ENCODE measurements at regions not wholly inside any gene's neighbourhood (a gene's known extent, or its start where the extent isn't known, plus 50 kb on each side); places are given as distances from the start of the nearest gene placed in this dataset.

- CTCF ChIA-PET = no interaction called here
- POLR2A ChIA-PET (ENCODE audit: low non-redundant PET) = no interaction called here
- no peak overlapping the region for H3K4me3 ChIP-seq (ENCODE audit: low read depth, low read length, poor library complexity, severe bottlenecking)
- no peak overlapping the region for H3K27ac ChIP-seq (ENCODE audit: low read depth, low read length, poor library complexity, severe bottlenecking)
- peaks cover 3% of the 10 kb centered on the region for H3K4me1 ChIP-seq (ENCODE audit: insufficient read depth, low read length, poor library complexity, severe bottlenecking)
- BruUV-seq (replicated peaks) = no TSS peak
- TF ChIP-seq CTCF (conservative IDR thresholded peaks at IDR 0.05; ENCODE audit: low read depth, low read length) = no peak
- TF ChIP-seq EZH2 (IDR thresholded peaks at IDR 0.05; ENCODE audit: borderline replicate concordance, low read depth, low read length, poor library complexity, severe bottlenecking) = no peak
- peak; percentile 33 for DNase-seq (ENCODE audit: low spot score)
- intact Hi-C loops (cut with micrococcal nuclease; ENCODE audit: unreplicated experiment) = loop anchor here (5.0 to 10.0 kb wide), 2 partner anchors 226 to 1468 kb away; no protein-coding TSS in a partner anchor
- no peaks in the 10 kb centered on the region for H3K27me3 ChIP-seq (replicated peaks; ENCODE audit: insufficient read depth, low read depth, low read length, poor library complexity)
- H3K36me3 ChIP-seq (ENCODE audit: insufficient read depth, low read length, poor library complexity, severe bottlenecking) = no peaks in the 10 kb centered on the region
- H3K9me3 ChIP-seq (ENCODE audit: low read depth, low read length, poor library complexity, severe bottlenecking) = no peaks in the 10 kb centered on the region
Observed at GRCh38 chr9:10858817-10859216, 246.0 kb upstream of the PTPRD start.

DNA sequence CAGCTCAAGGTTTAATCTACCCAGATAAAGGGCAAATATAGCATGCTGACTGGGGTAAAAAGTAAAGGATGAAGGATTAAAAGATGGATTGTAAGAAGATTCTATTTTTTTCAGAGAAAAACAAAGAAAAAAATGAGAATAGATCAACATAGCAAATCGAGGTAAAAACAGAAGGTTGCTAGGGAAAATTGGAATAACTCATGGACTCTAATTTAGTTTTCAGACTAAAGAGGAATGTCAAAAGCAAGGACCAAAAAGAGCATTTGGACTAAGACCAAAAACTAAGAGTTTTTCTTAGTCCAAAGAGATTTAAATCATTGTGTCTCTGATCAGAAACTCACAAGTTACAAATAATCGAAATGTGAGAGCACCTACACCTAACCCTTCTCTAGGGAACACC is 250.7 kb upstream of the PTPRD start:
- no peak overlapping the region for H3K27ac ChIP-seq (ENCODE audit: low read depth, low read length, poor library complexity, severe bottlenecking)
- H3K4me1 ChIP-seq (ENCODE audit: insufficient read depth, low read length, poor library complexity, severe bottlenecking) = peaks cover 3% of the 10 kb centered on the region
- no peak overlapping the region for H3K4me3 ChIP-seq (ENCODE audit: low read depth, low read length, poor library complexity, severe bottlenecking)
- BruUV-seq (replicated peaks) = no TSS peak
- H3K9me3 ChIP-seq (ENCODE audit: low read depth, low read length, poor library complexity, severe bottlenecking) = no peaks in the 10 kb centered on the region
- no peaks in the 10 kb centered on the region for H3K27me3 ChIP-seq (replicated peaks; ENCODE audit: insufficient read depth, low read depth, low read length, poor library complexity)
- no peaks in the 10 kb centered on the region for H3K36me3 ChIP-seq (ENCODE audit: insufficient read depth, low read length, poor library complexity, severe bottlenecking)
- ChIA-PET CTCF (no interaction called here), POLR2A (ENCODE audit: low non-redundant PET) (no interaction called here)
- DNase-seq (ENCODE audit: low spot score) = no peak
- intact Hi-C loops (cut with micrococcal nuclease; ENCODE audit: unreplicated experiment) = no loop called here
- TF ChIP-seq EZH2 (IDR thresholded peaks at IDR 0.05; ENCODE audit: borderline replicate concordance, low read depth, low read length, poor library complexity, severe bottlenecking) (no peak), CTCF (conservative IDR thresholded peaks at IDR 0.05; ENCODE audit: low read depth, low read length) (no peak)

- Histone ChIP-seq H3K9me3 (ENCODE audit: low read depth, low read length, poor library complexity, severe bottlenecking) (peaks cover 12% of the 10 kb centered on the region), H3K27me3 (replicated peaks; ENCODE audit: insufficient read depth, low read depth, low read length, poor library complexity) (no peaks in the 10 kb centered on the region), H3K36me3 (ENCODE audit: insufficient read depth, low read length, poor library complexity, severe bottlenecking) (no peaks in the 10 kb centered on the region), H3K4me1 (ENCODE audit: insufficient read depth, low read length, poor library complexity, severe bottlenecking) (no peaks in the 10 kb centered on the region), H3K27ac (ENCODE audit: low read depth, low read length, poor library complexity, severe bottlenecking) (no peak overlapping the region), H3K4me3 (ENCODE audit: low read depth, low read length, poor library complexity, severe bottlenecking) (no peak overlapping the region)
- BruUV-seq (replicated peaks) = no TSS peak
- ChIA-PET CTCF (no interaction called here), POLR2A (ENCODE audit: low non-redundant PET) (no interaction called here)
- no peak for DNase-seq (ENCODE audit: low spot score)
- no peak for TF ChIP-seq EZH2 (IDR thresholded peaks at IDR 0.05; ENCODE audit: borderline replicate concordance, low read depth, low read length, poor library complexity, severe bottlenecking)
- intact Hi-C loops (cut with micrococcal nuclease; ENCODE audit: unreplicated experiment) = no loop called here
Observed at GRCh38 chr9:10867194-10867593, 254.4 kb upstream of the PTPRD start.

DNA sequence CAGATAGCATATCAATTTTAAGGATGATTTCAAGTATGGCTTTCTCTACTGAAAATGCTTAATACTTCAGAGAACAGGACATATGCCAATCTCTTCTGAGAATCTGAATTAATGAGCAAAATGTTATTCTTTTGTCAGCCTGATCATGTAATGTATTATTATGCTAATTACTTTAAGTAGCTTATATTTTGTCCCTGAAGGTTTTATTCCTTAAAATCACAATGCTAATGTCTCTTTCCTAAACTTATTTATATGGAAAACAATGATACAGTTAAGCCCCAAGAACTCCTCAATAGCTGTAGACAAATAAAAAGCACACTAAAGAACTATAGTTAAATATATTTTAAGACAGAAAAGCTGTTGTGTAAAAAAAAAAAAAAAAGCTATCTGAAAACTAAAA is 256.9 kb upstream of the PTPRD start:
- CTCF ChIA-PET = no interaction called here
- peaks cover 17% of the 10 kb centered on the region for H3K9me3 ChIP-seq (ENCODE audit: low read depth, low read length, poor library complexity, severe bottlenecking)
- intact Hi-C loops (cut with micrococcal nuclease; ENCODE audit: unreplicated experiment) = no loop called here
- H3K36me3 ChIP-seq (ENCODE audit: insufficient read depth, low read length, poor library complexity, severe bottlenecking) = no peaks in the 10 kb centered on the region
- POLR2A ChIA-PET (ENCODE audit: low non-redundant PET) = no interaction called here
- H3K4me3 ChIP-seq (ENCODE audit: low read depth, low read length, poor library complexity, severe bottlenecking) = no peak overlapping the region
- DNase-seq (ENCODE audit: low spot score) = no peak
- no peaks in the 10 kb centered on the region for H3K4me1 ChIP-seq (ENCODE audit: insufficient read depth, low read length, poor library complexity, severe bottlenecking)
- H3K27ac ChIP-seq (ENCODE audit: low read depth, low read length, poor library complexity, severe bottlenecking) = no peak overlapping the region
- H3K27me3 ChIP-seq (replicated peaks; ENCODE audit: insufficient read depth, low read depth, low read length, poor library complexity) = no peaks in the 10 kb centered on the region
- TF ChIP-seq EZH2 (IDR thresholded peaks at IDR 0.05; ENCODE audit: borderline replicate concordance, low read depth, low read length, poor library complexity, severe bottlenecking) (no peak), CTCF (conservative IDR thresholded peaks at IDR 0.05; ENCODE audit: low read depth, low read length) (no peak)
- BruUV-seq (replicated peaks) = no TSS peak
